ENCODE measurements at regions not wholly inside any gene's neighbourhood (a gene's known extent, or its start where the extent isn't known, plus 50 kb on each side); places are given as distances from the start of the nearest gene placed in this dataset.

DNA sequence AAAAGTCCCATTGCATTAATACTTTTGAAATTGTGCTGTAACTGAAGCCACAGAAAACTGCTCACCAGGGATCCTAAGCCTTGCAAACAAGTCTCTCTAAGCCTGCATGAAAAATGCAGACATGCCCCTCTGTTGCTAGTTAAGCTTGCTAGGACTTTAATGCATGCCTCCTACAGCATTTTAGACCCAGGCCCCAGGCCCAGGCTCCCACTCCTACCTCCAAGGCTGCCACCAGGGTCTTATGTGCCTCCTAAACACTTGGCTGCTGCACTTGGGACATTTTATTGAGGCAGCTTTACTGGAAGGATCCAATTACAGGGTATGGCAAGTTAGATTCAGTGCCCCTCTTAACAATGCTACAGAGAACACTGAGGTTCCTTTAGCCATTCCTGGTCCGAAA is 467.3 kb upstream of the CLINT1 start:
- no peak for DNase-seq (ENCODE audit: low spot score)
- intact Hi-C loops (cut with DNase I), result no loop called here

DNA sequence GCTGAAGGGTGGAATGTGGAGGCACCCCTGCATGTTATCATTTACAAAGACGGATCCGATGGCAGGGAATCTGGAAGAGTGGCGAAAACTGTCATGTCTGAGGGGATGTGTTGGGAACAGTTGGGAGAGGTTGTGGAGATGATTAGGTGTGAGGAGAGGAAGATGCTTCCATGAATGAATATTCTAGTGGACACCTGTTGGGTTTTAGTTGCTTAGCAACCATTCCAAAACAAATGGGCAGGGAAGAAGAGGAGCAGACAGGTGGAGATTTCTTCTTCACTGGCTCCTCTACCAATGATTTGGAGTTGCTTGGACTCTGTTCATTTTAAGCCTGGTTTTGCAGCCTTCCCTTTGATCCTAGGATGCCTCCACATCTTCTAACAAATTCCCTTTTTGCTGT is 465.3 kb upstream of the CLINT1 start:
- no peak for DNase-seq (ENCODE audit: low spot score)
- intact Hi-C loops (cut with DNase I), result no loop called here

DNA sequence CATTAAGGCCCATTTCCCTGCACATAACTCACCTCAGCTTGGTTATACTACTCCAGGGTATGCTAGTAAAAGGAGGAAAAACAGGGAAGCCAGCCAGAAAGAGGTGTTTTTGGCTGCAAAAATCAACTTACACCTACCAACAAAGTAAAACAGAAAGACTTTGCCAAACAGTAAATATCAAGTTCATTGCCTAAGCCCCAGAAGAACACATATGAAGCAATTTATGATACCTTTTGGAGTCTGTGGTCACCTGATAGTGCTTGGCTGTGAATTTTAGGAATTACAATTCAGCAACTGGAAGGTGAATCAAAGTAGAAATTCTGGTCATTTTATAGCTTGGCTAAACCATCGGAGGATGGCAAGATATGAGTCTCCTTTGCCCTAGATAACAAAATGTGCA is 463.7 kb upstream of the CLINT1 start:
- no peak for DNase-seq (ENCODE audit: low spot score)
- intact Hi-C loops (cut with DNase I), result no loop called here

DNA sequence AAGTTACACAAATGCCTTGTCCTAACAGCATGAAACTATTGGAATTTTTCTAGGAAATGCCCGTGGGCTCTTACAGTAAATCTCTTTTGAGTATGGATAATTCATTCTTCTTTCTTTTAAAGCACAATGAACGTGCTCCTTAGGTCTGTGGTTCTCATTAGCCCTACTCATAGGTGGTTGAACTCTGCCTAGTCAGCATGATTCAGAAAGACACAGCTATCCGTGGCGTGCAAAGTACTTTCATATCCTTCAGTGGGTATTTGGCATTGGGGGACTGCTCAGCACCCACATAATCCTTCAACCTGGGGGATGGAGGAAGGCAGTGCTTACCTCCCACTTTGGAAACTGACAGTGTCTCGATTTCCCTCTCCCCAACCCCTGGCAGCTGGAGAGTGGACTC is 462.0 kb upstream of the CLINT1 start:
- intact Hi-C loops (cut with DNase I), result no loop called here

DNA sequence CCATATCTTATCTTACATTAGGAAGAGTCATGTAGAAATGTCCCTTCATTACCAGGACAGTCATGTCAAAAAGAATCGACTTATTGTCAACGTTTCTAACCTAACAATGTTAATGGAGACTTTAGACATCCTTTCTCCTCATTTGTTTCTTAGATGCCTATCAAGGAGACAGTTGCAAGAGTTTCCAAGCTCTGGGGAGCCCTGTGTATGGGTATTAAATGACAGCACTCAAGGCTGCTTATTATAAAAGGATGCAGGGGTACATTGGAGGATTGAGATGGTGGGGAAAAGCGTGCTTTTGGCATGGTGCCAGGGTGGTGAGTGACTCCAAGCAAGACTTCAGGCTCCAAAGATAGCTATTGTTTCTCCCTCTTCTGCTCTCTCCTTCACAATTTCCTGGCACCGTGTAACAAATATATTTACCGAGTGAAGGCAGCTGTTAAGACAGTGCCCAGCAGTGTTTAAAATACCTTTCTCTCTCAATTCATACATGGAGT is 461.3 kb upstream of the CLINT1 start:
- intact Hi-C loops (cut with DNase I), result no loop called here

More for the DNA sequence above, 462.0 kb upstream of the CLINT1 start:
- no peak for DNase-seq (ENCODE audit: low spot score)

DNA sequence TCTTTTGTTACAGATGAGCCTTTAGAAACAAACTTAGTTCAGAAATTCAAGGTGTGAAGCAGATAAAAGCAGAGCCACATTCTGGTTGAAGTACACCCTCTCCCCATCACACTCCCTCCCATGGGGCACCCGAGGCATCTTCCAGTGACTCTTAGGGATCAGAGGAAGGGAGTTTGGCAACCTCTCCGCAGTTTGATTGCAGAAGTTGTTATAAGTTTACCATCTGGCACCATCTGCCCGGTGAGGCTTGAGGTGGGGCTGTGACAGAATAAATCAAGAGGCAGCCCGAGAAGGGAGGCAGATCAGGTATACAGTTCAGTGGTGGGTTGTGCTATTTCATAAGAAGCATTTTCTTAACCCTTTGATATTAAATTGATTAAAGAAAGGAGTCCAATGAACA is 458.6 kb upstream of the CLINT1 start:
- no peak for DNase-seq (ENCODE audit: low spot score)
- intact Hi-C loops (cut with DNase I), result no loop called here

More for the DNA sequence above, 461.3 kb upstream of the CLINT1 start:
- no peak for DNase-seq (ENCODE audit: low spot score)

DNA sequence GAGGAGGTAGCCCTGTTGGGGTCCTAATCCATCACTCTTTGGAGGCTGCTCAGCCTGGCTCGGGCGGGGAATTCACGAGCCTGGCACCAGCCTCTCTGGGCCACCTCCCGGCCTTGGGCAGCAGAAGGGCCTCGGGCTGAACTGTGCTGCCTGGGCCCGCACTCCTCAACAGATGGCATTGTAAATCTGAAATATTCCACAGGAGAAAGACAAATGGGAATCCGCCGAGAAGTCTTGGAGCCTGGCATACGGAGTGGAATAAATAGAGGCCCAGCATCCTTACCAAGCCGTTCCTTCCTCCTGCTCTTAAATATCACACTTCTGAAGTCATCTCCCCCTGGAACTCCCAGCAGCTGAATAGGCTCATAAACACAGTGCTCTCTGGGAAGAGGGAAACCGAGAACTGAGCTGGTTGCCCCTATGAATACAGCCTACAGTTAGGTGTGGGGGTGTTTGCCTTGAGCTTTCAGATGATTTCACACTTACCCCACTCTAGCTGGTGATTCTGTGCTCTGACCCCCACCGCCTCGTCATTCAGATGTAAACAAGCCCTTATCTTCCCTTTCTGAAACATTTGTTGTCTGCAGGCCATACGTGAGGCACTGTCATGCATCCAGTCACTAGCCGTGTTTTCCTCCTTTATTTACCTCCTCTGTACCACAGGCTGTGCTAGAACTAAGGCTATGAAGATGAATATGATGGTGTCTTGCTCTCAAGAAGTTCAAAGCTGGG is 455.0 kb upstream of the CLINT1 start:
- intact Hi-C loops (cut with DNase I), result no loop called here
- no peak for DNase-seq (ENCODE audit: low spot score)

DNA sequence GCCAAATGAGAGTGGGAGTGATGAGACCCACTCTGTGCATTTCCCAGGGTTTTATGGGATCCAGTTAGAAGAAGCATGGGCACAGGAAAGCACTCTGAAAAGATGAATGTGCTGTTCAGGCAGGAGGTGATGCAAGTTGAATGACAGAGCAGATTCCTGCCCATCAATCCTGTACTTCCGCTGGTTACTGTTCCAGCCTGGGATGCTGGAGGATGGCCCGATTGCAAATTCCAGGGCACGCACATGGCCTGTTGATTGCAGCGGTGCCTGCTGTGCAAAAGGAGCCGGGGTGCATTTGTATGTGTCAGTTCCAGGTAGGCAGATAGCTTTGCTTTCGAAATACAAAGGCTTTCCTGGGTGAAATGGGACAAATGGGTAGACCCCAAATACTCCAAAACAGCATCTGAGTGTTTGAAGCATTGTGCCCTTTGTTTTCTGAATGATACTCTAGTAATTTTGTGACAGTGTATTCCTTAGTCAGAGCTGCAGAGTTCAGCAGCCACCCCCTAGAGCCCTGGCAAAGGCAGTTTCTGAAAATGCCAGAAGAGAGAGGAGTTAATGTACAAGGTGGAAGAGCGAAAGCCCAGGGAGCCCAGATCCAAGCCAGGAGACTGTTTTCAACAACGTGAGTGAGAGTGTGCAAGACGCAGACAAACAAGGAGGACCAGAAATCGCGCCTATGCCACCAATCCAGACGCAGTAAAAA is 454.2 kb upstream of the CLINT1 start:
- DNase-seq (ENCODE audit: low spot score), result no peak
- intact Hi-C loops (cut with DNase I), result no loop called here

DNA sequence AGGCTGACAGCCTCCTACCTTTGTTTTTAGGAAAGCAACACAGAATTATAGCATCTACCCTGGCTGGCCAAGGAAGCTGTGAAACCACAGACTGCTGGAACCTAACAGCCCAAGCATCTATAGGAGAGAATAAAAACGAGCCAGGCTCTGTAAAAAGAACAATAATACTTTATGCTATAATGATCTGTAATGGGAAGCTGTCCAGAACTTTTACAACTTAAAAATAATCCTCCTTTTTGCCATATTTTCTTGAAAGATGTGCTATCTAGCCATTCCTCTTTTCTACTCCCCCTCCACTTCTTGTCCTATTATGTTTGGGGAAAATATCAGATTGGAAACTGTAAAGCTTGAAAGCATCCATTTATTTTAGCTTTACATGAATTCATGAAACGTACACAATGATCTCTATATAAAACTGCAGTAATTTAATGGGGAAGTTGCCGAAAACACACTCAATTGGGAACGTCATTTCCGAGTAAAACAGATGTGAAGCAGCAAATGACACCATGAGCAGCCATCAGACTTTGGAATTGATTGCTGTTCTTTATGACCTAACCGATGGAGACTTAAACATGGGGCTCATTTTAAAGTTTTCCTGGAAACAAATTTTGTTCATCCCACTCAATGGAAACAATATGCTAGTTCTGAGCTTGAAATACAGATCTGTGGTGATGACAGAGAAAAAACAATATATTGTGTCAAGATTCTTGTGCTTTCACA is 450.3 kb upstream of the CLINT1 start:
- DNase-seq (ENCODE audit: low spot score), result no peak
- intact Hi-C loops (cut with DNase I), result no loop called here

DNA sequence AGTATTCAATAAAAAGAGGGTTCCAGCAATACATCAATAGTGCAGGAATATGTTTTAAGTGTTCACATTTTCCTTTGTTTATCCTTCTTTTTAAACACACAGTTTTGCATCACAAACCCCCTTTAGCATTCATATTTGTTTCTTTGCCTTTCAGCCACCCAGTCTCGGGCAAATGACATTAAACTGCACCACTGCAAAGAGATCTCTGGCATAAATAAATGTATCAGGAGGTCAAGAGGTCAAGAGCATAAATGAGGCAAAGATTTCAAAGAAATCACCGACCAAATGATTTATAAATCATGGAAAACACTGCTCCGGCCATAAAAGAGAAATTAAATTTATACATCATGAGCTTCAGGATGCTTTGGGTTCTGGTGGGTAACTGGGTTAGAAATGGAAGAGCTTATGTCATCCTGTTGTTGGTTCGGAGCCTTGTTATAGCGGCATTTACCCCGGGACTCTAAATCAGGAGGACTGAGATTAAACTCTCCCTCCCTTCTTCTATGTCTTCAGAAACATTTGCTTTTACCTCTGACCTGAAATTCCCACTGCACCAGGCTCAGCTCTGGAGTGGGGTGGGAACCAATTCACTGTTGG is 449.6 kb upstream of the CLINT1 start:
- intact Hi-C loops (cut with DNase I), result no loop called here

DNA sequence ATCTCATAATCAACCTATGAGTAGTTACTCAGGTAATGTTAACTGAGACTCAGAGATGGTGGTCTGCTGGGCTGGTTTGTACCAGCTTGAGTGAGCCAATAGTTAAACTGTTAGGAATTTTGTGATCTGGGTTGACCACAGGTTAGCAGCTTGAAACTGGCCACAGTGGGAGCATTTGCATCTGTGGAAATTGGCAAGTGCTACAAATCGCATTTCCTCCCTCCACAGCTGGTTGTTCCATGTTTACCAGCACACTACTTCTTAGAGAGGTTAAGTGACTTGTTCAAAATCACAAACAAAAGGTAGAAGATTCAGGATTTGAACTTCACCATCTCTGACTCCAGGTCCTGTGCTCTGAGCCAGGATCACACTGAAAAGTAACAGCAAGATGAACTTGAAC is 446.9 kb upstream of the CLINT1 start:
- intact Hi-C loops (cut with DNase I), result no loop called here

More for the DNA sequence above, 449.6 kb upstream of the CLINT1 start:
- no peak for DNase-seq (ENCODE audit: low spot score)

DNA sequence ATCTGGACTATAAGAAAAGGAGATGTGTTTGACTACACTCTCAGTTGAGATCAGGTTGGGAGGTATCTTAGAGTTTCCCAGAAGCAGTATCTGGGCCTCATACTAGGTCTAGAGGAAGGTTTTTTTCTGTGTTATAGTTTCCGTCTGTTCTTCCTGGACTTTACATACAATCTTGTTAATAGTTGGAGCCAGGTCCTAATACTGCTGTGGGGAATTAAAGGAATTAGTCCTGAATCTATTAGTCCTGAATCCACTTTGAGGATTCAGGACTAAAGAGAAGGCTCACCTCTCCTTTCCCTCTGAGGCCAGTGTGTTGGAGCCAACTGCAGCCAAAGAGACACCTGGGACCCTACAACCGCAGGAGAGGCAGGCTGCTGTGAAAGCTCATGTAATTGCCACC is 445.7 kb upstream of the CLINT1 start:
- DNase-seq (ENCODE audit: low spot score), result no peak
- intact Hi-C loops (cut with DNase I), result no loop called here

More for the DNA sequence above, 446.9 kb upstream of the CLINT1 start:
- DNase-seq (ENCODE audit: low spot score), result no peak

DNA sequence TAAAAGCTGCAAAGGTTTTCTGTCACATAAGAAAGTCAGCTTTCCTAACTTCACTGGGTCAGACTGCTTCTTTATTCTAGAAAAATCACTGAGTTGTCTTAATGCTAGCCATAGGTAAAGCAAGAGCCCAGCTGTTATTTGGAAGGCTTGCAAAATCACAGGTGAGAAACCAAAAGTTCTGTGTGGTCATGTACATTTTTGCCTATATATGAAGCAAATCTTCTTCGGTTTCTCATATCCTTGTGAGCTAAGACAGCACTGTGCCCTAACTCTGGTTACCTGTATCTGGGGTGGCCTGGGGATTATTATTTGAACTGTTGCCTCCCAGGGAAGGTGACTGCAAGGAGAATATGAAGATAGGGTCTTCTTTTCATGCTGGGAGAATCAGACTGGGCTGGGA is 444.9 kb upstream of the CLINT1 start:
- intact Hi-C loops (cut with DNase I), result no loop called here
- no peak for DNase-seq (ENCODE audit: low spot score)

DNA sequence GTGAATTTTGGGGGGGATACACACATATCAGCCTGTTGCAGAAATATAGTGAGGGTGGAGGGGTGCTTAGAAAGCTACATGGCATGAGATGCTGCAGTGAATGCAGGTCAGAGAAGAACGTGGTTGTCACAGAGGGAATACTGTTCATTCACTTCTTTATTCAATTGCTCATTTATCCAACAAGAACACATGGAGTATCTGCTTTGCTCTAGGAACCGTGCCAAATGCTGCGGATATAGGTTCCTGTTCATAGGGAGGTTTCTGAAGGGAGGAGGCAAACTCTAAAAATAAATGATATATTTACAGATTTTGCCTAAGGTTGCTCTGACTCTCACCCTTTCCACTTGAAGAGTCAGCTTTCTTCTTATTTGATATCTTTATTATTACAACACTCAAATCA is 444.3 kb upstream of the CLINT1 start:
- intact Hi-C loops (cut with DNase I), result no loop called here
- no peak for DNase-seq (ENCODE audit: low spot score)

DNA sequence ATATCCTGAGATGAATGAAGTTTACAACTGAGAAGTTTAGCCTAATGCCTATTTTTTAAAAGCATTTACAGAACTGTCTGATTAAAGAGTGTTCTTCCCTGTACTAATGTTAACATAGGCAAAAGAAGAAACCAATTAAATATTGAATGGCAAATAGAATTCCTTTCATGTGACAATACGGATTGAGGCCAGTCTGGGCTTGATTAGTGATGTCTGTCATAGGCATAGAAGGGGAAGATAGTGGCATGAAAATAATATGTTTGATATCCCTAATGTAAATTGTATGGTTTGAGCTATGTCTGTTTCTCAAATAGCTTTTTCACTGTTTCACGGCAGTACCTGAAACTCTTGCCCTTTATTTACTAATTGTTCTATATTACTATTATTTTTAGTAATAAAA is 443.1 kb upstream of the CLINT1 start:
- intact Hi-C loops (cut with DNase I), result no loop called here
- DNase-seq (ENCODE audit: low spot score), result no peak

DNA sequence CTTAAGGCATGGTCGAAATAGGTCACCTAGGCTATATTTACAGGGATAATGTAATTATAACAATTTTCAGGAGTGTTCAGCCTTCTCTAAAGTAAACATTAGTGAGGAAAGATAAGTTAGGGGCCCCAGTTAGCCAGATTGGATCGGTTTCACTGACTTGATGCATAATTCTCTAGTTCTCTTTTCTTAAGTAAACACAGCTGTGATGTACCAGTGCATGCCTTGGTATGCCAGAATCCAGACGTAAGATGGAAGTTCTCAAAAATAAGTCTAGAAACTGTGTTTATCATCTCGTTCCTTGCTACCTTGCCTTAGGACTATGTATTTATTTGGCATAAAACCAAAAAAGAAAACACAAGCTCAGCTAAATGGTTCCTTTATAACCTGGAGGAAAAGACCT is 442.2 kb upstream of the CLINT1 start:
- no peak for DNase-seq (ENCODE audit: low spot score)
- intact Hi-C loops (cut with DNase I), result no loop called here

DNA sequence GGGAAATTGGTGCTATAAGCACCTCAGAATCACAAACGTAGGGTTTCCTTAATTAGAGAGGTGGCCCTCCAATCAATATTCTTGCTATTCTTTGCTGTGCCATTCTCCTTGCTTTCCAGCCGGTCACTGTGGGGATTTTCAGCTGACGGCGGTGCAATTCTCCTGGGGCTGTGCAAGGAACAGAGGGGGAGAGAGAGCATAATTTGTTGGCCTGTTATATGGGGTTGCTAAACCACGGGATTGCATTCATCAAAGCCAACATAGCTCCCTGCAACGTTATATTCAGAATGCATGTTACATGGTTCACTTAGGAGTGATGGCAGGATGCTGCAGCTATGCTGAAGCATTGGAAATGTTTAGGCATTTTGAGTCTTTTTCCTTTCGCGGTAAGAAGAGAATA is 441.3 kb upstream of the CLINT1 start:
- no peak for DNase-seq (ENCODE audit: low spot score)
- intact Hi-C loops (cut with DNase I), result no loop called here

DNA sequence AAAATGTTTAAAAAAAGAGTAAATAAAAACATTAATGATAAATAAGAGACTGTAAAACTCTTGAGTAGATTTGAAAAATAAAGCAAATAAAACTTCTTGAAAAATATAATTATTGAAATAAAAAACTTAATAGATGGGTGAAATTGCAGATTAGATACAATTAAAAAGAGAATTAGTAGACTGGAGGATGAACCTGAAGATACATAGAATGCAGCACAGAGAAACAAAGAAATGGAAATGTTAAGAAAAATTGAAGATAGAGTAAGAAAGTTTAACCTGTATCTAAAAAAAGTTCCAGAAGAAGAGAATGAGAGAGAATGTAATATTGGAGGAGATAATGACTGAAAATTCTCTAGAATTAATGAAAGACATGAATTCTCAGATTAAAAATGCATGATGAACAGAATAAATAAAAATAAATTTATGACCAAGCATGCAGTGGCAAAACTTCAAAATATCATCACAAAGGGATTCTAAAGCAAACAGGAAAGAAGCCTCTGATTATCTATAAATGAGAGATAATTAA is 438.1 kb upstream of the CLINT1 start:
- intact Hi-C loops (cut with DNase I), result no loop called here
- DNase-seq (ENCODE audit: low spot score), result no peak

DNA sequence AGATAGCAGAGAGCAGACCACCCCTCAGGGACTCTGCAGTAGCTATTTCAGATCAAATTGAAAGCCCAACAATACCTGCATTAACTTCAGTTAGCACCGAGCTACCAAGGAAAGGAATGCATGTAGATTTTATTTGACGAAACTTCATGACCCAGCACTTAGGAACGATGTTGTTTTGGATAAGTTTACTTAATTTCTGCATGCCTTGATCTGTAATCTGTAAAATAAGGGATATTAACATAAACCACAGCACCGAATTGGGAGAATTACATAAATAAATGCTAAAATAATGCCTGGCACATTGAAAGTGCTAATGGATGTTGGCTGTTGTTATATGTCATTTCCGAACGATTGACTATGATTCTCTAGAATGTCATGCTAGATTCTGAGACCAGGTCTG is 435.8 kb upstream of the CLINT1 start:
- no peak for DNase-seq (ENCODE audit: low spot score)
- intact Hi-C loops (cut with DNase I), result no loop called here

DNA sequence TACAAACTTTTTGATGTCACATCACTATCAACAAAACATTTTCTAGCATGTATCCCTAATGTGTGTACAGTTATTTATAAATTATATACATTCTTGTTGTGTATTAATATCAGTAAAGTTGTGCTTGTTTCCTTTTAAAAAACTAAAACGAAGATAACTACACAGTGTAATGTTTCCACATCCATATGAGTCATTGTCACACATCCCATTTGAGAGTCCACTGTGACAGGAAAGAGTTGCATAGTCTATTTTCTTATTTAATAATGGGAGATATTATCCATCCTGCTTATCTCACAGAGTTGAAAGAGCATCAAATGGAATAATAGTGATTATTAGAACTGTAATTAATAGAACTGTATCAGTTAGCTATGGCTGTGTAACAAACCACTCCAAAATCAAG is 434.0 kb upstream of the CLINT1 start:
- DNase-seq (ENCODE audit: low spot score), result no peak
- intact Hi-C loops (cut with DNase I), result no loop called here

All from cardiac septum (tissue), 1 donor.